HepG2 (cell line): ENCODE measurements at regions not wholly inside any gene's neighbourhood (a gene's known extent, or its start where the extent isn't known, plus 50 kb on each side); places are given as distances from the start of the nearest gene placed in this dataset.

Experiments used
- ATAC-seq: fragments of 200-7000 bp; cut with Tn5 transposase; 3 replicates; pipeline ENCODE4 v1.9.1; 2020; ENCODE audit warnings: mild to moderate bottlenecking, moderate library complexity
- BruUV-seq: library from RNA; stranded (reverse); fragments of 400-500 nt; replicated peaks from 2 replicates; lab custom pipeline; 2021; lab: Mats Ljungman, UMichigan
- CTCF ChIA-PET: fragments of 300-600 bp; formaldehyde crosslinking; extraction: SDS; loops from one replicate; lab custom pipeline; 2021; ENCODE audit warnings: low total read pairs, inconsistent platforms, low intra/inter-chr PET ratio; lab: Yijun Ruan, JAX
- POLR2A ChIA-PET: fragments of 350-600 bp; sonication (Branson Sonifier 250); formaldehyde crosslinking; loops from one replicate; lab custom pipeline; 2020; ENCODE audit warnings: antibody characterized with exemption, inconsistent platforms; lab: Yijun Ruan, JAX
- DNase-seq: peaks from one replicate; pipeline ENCODE4 v3.0.0-alpha.2; 2015; ENCODE audit warnings: low spot score
- FAIRE-seq: peaks from 3 replicates; lab custom pipeline; 2011; peaks lifted over from hg19 to GRCh38; lab: Jason Lieb, UNC
- H2AFZ ChIP-seq: one replicate; pipeline ENCODE4 v1.6.1; 2011; ENCODE audit warnings: low read length, inconsistent platforms
- H3K27ac ChIP-seq: fragments of 300-600 bp; 3 replicates; pipeline ENCODE4 v1.8.0; 2011; ENCODE audit warnings: mixed run types, mild to moderate bottlenecking, mixed read lengths, low read length, inconsistent platforms; ENCODE audit not compliant: insufficient read depth; ENCODE audit errors: extremely low read length
- H3K27me3 ChIP-seq, 2 experiments: fragments of 200-600 bp in 1 of 2; 2 replicates in 1 of 2; 3 replicates in 1 of 2; pipeline versions ENCODE4 v1.6.0 to v1.8.0; 2011; ENCODE audit warnings: low read length in 2 of 2, mild to moderate bottlenecking in 2 of 2, moderate library complexity in 2 of 2, inconsistent platforms in 1 of 2; ENCODE audit not compliant: insufficient read depth in 2 of 2, control insufficient read depth in 1 of 2
- H3K36me3 ChIP-seq, 2 experiments: fragments of 200-600 bp in 1 of 2; replicated peaks in 1 of 2; 2 replicates in 1 of 2; 3 replicates in 1 of 2; pipeline versions ENCODE4 v1.5.1 to v1.8.0; 2011; ENCODE audit warnings: low read length in 2 of 2, inconsistent platforms in 1 of 2; ENCODE audit not compliant: insufficient read depth in 2 of 2, control insufficient read depth in 1 of 2
- H3K4me1 ChIP-seq: 2 replicates; pipeline ENCODE4 v1.5.1; 2012; ENCODE audit warnings: low read length, inconsistent platforms; ENCODE audit not compliant: insufficient read depth
- H3K4me2 ChIP-seq: 2 replicates; pipeline ENCODE4 v1.6.0; 2011; ENCODE audit warnings: low read depth, low read length, inconsistent platforms
- H3K4me3 ChIP-seq, 3 experiments: fragments of 200-600 bp in 1 of 3; sonication (generic), shearing (Covaris generic) in 1 of 3; replicated peaks in 1 of 3; 2 replicates each; pipeline ENCODE4 v1.5.1; 2011 to 2016; ENCODE audit warnings: low read length in 3 of 3, inconsistent platforms in 2 of 3, low read depth in 2 of 3, mild to moderate bottlenecking in 2 of 3, control low read depth in 1 of 3, mixed read lengths in 1 of 3; ENCODE audit not compliant: insufficient read depth in 1 of 3
- H3K79me2 ChIP-seq: one replicate; pipeline ENCODE4 v1.6.1; 2011; ENCODE audit warnings: low read length, inconsistent platforms; ENCODE audit not compliant: insufficient read depth
- H3K9ac ChIP-seq: 2 replicates; pipeline ENCODE4 v1.6.0; 2011; ENCODE audit warnings: mild to moderate bottlenecking, low read depth, low read length, inconsistent platforms; ENCODE audit not compliant: insufficient read depth
- H3K9me3 ChIP-seq: 2 replicates; pipeline ENCODE4 v1.5.1; 2012; ENCODE audit warnings: mild to moderate bottlenecking, low read length
- H4K20me1 ChIP-seq: 2 replicates; pipeline ENCODE4 v1.6.0; 2011; ENCODE audit warnings: inconsistent platforms, mild to moderate bottlenecking, low read length, moderate library complexity; ENCODE audit not compliant: insufficient read depth
- CBX2 ChIP-seq, 2 experiments: fragments of 200-600 bp in 1 of 2; sonication (generic); formaldehyde crosslinking in 1 of 2; IDR thresholded peaks; 2 replicates each; pipeline versions ENCODE4 v1.7.0 to v1.8.1; 2018 to 2022; ENCODE audit warnings: low read depth in 2 of 2, low read length in 1 of 2, mild to moderate bottlenecking in 1 of 2, missing genetic modification reagents in 1 of 2
- DR1 ChIP-seq: sonication (generic); formaldehyde crosslinking; IDR thresholded peaks from 2 replicates; pipeline ENCODE4 v1.8.0; 2021; ENCODE audit warnings: mild to moderate bottlenecking, missing genetic modification reagents, inconsistent platforms
- FOXA1 ChIP-seq, 2 experiments: fragments of 450-650 bp in 1 of 2; sonication (generic) in 1 of 2; formaldehyde crosslinking in 1 of 2; IDR thresholded peaks; 2 replicates each; pipeline versions ENCODE4 v1.4.0 to v1.6.1; 2016 to 2020; ENCODE audit warnings: missing genetic modification reagents in 1 of 2
- MTA1 ChIP-seq: sonication (generic); formaldehyde crosslinking; IDR thresholded peaks from 2 replicates; pipeline ENCODE4 v1.4.0; 2020; ENCODE audit warnings: missing genetic modification reagents, mild to moderate bottlenecking, borderline replicate concordance
- NR2C2 ChIP-seq: sonication (generic); formaldehyde crosslinking; IDR thresholded peaks from 2 replicates; pipeline ENCODE4 v1.4.0; 2020; ENCODE audit warnings: missing genetic modification reagents, mild to moderate bottlenecking, moderate library complexity, borderline replicate concordance
- NR2F1 ChIP-seq, 2 experiments: fragments of 450-650 bp in 1 of 2; formaldehyde crosslinking in 1 of 2; IDR thresholded peaks; 2 replicates each; pipeline versions ENCODE4 v1.5.0 to v1.6.1; 2016 to 2020; ENCODE audit warnings: mild to moderate bottlenecking in 1 of 2, missing compliant biosample characterization in 1 of 2, missing genetic modification reagents in 1 of 2, moderate library complexity in 1 of 2
- NRL ChIP-seq: sonication (generic); formaldehyde crosslinking; IDR thresholded peaks from 2 replicates; pipeline ENCODE4 v1.5.0; 2020; ENCODE audit warnings: missing genetic modification reagents, mild to moderate bottlenecking, moderate library complexity, borderline replicate concordance
- SETDB1 ChIP-seq: sonication (generic); formaldehyde crosslinking; IDR thresholded peaks from 2 replicates; pipeline ENCODE4 v1.5.1; 2020; ENCODE audit warnings: missing genetic modification reagents, mild to moderate bottlenecking, borderline replicate concordance
- SP4 ChIP-seq: sonication (generic); formaldehyde crosslinking; IDR thresholded peaks from 2 replicates; pipeline ENCODE4 v1.8.1; 2023; ENCODE audit warnings: mild to moderate bottlenecking, missing genetic modification reagents
- TBX3 ChIP-seq: fragments of 450-650 bp; IDR thresholded peaks from 2 replicates; pipeline ENCODE4 v1.6.1; 2017; ENCODE audit warnings: antibody characterized with exemption, mild to moderate bottlenecking, inconsistent platforms, borderline replicate concordance
- WIZ ChIP-seq: sonication (generic); formaldehyde crosslinking; IDR thresholded peaks from 2 replicates; pipeline ENCODE4 v1.5.1; 2020; ENCODE audit warnings: mild to moderate bottlenecking, missing genetic modification reagents
- ZNF205 ChIP-seq: IDR thresholded peaks from 2 replicates; pipeline ENCODE4 v1.6.1; 2018; ENCODE audit warnings: missing biosample characterization, missing genetic modification reagents
- ZNF30 ChIP-seq: sonication (generic); formaldehyde crosslinking; IDR thresholded peaks from 2 replicates; pipeline ENCODE4 v1.5.0; 2020; ENCODE audit warnings: mild to moderate bottlenecking, missing genetic modification reagents
- ZNF749 ChIP-seq: sonication (generic); formaldehyde crosslinking; IDR thresholded peaks from 2 replicates; pipeline ENCODE4 v1.8.0; 2022; ENCODE audit warnings: mild to moderate bottlenecking, missing genetic modification reagents, moderate library complexity, borderline replicate concordance
- ZNF879 ChIP-seq: sonication (generic); formaldehyde crosslinking; IDR thresholded peaks from 2 replicates; pipeline ENCODE4 v1.8.1; 2023; ENCODE audit warnings: missing genetic modification reagents
- WGBS: methylation state at CpG from one replicate; pipeline ENCODE4 v1.1.6; 2017; ENCODE audit warnings: low lambda C conversion rate; 5-methylcytosine and 5-hydroxymethylcytosine counted together
- in situ Hi-C: cut with HindIII; loops from 2 replicates; pipeline ENCODE4 v1.10.0; 2017; ENCODE audit warnings: low pct_unique_long_range_greater_than_20kb; ENCODE audit not compliant: extremely low pct_ligation_motif_present
- intact Hi-C: fragments of 100-400 bp; cut with micrococcal nuclease; formaldehyde crosslinking; loops from one replicate; pipeline ENCODE4 v1.10.0; 2022; ENCODE audit not compliant: unreplicated experiment
- TF ChIP-seq, protein P1 (sequence below): sonication (generic); formaldehyde crosslinking; IDR thresholded peaks from 2 replicates; pipeline ENCODE4 v1.8.0; 2022; ENCODE audit warnings: mild to moderate bottlenecking, missing genetic modification reagents, borderline replicate concordance
- TF ChIP-seq, protein P2 (sequence below): sonication (generic); formaldehyde crosslinking; IDR thresholded peaks from 2 replicates; pipeline ENCODE4 v1.4.0; 2020; ENCODE audit warnings: mild to moderate bottlenecking, missing genetic modification reagents
- TF ChIP-seq, protein P3 (sequence below): sonication (generic); formaldehyde crosslinking; IDR thresholded peaks from 2 replicates; pipeline ENCODE4 v1.8.0; 2022; ENCODE audit warnings: mild to moderate bottlenecking, missing genetic modification reagents, moderate library complexity

DNA sequence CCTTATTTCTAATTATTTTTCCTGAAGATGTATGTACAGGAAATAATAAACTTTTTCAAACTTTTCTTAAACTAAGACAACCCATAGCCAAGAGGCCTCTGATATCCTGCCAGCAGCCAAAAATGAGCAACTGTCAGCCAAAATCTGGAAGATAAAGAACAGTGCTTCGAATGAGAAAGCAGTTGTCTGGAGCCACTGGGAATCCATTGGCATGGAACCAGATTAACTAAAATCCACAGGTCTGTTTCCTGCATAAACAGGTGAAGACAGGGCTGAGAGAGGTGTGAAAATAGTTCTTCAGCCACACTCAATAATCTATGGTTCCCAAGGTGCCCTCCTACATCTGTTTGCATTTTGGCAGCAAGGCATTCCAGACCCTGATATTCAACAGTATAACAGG lies 1076.7 kb upstream of the PIK3C3 start:
- no TSS peak for BruUV-seq
- no peak overlapping the region for H3K27ac ChIP-seq
- H3K9ac ChIP-seq, result no peak overlapping the region
- no peaks in the 10 kb centered on the region for H3K79me2 ChIP-seq
- H3K36me3 ChIP-seq, result no peaks in the 10 kb centered on the region
- no peaks in the 10 kb centered on the region for H3K27me3 ChIP-seq
- no peak overlapping the region for H3K4me2 ChIP-seq
- 5% methylated on average over 1 of the region's 1 CpG for WGBS
- in situ Hi-C loops, result no loop called here
- intact Hi-C loops, result no loop called here
- no peaks in the 10 kb centered on the region for H3K4me1 ChIP-seq
- no peak overlapping the region for H3K4me3 ChIP-seq
- CTCF ChIA-PET, result no interaction called here
- POLR2A ChIA-PET, result no interaction called here
- DNase-seq, result no peak
- H2AFZ ChIP-seq, result no peak overlapping the region
- FAIRE-seq, result no peak
- no peak for ATAC-seq
- no peaks in the 10 kb centered on the region for H3K9me3 ChIP-seq
- no peaks in the 10 kb centered on the region for H4K20me1 ChIP-seq
- TF ChIP-seq WIZ (CRISPR knock-in tag) (no peak), ZNF749 (no peak), CBX2 (IDR thresholded peaks at IDR 0.05; ENCODE audit: low read depth, low read length) (no peak), CBX2 (CRISPR knock-in tag; IDR thresholded peaks at IDR 0.05; ENCODE audit: low read depth) (no peak), ZNF205 (no peak), TBX3 (no peak), ZNF30 (CRISPR knock-in tag) (no peak), MTA1 (CRISPR knock-in tag) (no peak), NR2F1 (CRISPR knock-in tag; IDR thresholded peaks at IDR 0.05) (no peak), SETDB1 (CRISPR knock-in tag) (no peak), SP4 (no peak), ZNF879 (CRISPR knock-in tag) (no peak), DR1 (CRISPR knock-in tag) (no peak), NRL (CRISPR knock-in tag) (no peak), FOXA1 (IDR thresholded peaks at IDR 0.05) (no peak), FOXA1 (CRISPR knock-in tag; IDR thresholded peaks at IDR 0.05) (no peak), NR2C2 (CRISPR knock-in tag) (no peak)
- TF ChIP-seq, protein P1, sequence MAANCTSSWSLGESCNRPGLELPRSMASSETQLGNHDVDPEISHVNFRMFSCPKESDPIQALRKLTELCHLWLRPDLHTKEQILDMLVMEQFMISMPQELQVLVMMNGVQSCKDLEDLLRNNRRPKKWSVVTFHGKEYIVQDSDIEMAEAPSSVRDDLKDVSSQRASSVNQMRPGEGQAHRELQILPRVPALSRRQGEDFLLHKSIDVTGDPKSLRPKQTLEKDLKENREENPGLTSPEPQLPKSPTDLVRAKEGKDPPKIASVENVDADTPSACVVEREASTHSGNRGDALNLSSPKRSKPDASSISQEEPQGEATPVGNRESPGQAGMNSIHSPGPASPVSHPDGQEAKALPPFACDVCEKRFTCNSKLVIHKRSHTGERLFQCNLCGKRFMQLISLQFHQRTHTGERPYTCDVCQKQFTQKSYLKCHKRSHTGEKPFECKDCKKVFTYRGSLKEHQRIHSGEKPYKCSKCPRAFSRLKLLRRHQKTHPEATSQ (CRISPR knock-in tag), result no peak
- TF ChIP-seq, protein P2, sequence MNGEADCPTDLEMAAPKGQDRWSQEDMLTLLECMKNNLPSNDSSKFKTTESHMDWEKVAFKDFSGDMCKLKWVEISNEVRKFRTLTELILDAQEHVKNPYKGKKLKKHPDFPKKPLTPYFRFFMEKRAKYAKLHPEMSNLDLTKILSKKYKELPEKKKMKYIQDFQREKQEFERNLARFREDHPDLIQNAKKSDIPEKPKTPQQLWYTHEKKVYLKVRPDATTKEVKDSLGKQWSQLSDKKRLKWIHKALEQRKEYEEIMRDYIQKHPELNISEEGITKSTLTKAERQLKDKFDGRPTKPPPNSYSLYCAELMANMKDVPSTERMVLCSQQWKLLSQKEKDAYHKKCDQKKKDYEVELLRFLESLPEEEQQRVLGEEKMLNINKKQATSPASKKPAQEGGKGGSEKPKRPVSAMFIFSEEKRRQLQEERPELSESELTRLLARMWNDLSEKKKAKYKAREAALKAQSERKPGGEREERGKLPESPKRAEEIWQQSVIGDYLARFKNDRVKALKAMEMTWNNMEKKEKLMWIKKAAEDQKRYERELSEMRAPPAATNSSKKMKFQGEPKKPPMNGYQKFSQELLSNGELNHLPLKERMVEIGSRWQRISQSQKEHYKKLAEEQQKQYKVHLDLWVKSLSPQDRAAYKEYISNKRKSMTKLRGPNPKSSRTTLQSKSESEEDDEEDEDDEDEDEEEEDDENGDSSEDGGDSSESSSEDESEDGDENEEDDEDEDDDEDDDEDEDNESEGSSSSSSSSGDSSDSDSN (CRISPR knock-in tag), result no peak
- TF ChIP-seq, protein P3, sequence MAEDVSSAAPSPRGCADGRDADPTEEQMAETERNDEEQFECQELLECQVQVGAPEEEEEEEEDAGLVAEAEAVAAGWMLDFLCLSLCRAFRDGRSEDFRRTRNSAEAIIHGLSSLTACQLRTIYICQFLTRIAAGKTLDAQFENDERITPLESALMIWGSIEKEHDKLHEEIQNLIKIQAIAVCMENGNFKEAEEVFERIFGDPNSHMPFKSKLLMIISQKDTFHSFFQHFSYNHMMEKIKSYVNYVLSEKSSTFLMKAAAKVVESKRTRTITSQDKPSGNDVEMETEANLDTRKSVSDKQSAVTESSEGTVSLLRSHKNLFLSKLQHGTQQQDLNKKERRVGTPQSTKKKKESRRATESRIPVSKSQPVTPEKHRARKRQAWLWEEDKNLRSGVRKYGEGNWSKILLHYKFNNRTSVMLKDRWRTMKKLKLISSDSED (CRISPR knock-in tag), result no peak
